ENCODE measurements at regions not wholly inside any gene's neighbourhood (a gene's known extent, or its start where the extent isn't known, plus 50 kb on each side); places are given as distances from the start of the nearest gene placed in this dataset.

DNA sequence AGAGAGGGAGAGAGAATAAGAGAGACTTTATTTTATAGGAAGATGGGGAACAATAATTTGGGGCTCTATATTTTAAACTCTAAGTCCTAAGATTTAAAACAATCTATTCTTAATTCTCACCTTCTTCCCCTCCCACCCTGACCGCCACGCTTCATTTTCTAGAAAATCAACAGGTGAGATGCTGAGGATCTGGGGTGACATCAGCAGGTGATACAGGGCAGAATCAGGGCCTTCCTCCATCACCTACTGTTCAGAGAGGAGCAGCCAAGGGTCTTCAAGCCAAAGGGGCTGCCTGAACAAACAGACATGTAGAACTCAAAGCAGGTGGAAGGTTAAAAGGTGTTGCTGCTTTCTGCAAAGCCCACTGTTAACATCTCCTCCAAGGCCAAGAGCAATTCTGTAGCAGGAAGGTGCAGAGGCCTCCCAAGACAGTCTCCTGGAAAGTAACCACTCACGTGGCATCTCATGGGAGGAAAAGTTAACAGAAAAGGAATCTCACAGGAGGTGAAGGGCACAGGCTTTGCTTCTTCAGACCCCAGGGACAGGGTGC, 183.6 kb upstream of the TLE3 start:
- POLR2A ChIA-PET (ENCODE audit: partially characterized antibody) = interaction anchor here (0.6 kb wide), 1 partner anchor 184 kb away, joined by 3 read pairs; the partner anchor contains the start of gene TLE3
- H3K18ac ChIP-seq (ENCODE audit: extremely low read depth, low read length) = no peak overlapping the region
- no peaks in the 10 kb centered on the region for H3K9me3 ChIP-seq (ENCODE audit: insufficient read depth in 2 of 2, low read depth in 1 of 2, low read length in 1 of 2)
- CTCF ChIA-PET (ENCODE audit: partially characterized antibody) = interaction anchor here (0.6 to 1.0 kb wide), 2 partner anchors 7 to 207 kb away, joined by 3 read pairs; no protein-coding TSS in a partner anchor
- no peak overlapping the region for H2AK5ac ChIP-seq (ENCODE audit: low read depth, low read length)
- H3K4me3 ChIP-seq (ENCODE audit: extremely low read depth in 1 of 4, insufficient read depth in 2 of 4, low read depth in 3 of 4, low read length in 4 of 4) = no peak overlapping the region
- no peak overlapping the region for H4K8ac ChIP-seq (ENCODE audit: extremely low read depth, insufficient read depth, low read length)
- no peaks in the 10 kb centered on the region for H3K36me3 ChIP-seq (ENCODE audit: control insufficient read depth in 2 of 4, insufficient read depth in 4 of 4, low read length in 3 of 4)
- no peak overlapping the region for H3K56ac ChIP-seq (replicated peaks; ENCODE audit: insufficient read length, low read depth, low read length)
- H3K23me2 ChIP-seq (ENCODE audit: low read depth, low read length) = peaks cover 10% of the 10 kb centered on the region; the same call in 1 of the 2 replicates
- H2BK20ac ChIP-seq (ENCODE audit: low read length) = no peak overlapping the region
- H2AFZ ChIP-seq (ENCODE audit: low read length) = no peak overlapping the region
- no peaks in the 10 kb centered on the region for H3K79me2 ChIP-seq (ENCODE audit: control insufficient read depth in 1 of 2, insufficient read depth in 2 of 2, low read length in 2 of 2)
- H3K9ac ChIP-seq (replicated peaks in 1 of 4; ENCODE audit: extremely low read depth in 1 of 4, low read depth in 3 of 4, low read length in 3 of 4) = no peak overlapping the region
- H4K20me1 ChIP-seq (replicated peaks in 1 of 2; ENCODE audit: control insufficient read depth in 1 of 2, insufficient read depth in 2 of 2, low read length in 2 of 2) = peaks cover 0 to 3% of the 10 kb centered on the region in 2 experiments
- H3K14ac ChIP-seq (ENCODE audit: insufficient read length) = no peak overlapping the region
- H3K4ac ChIP-seq (replicated peaks; ENCODE audit: insufficient read length, low read depth, low read length) = no peak overlapping the region
- DNase-seq (ENCODE audit: low read depth in 1 of 2, low spot score in 2 of 2) (no peak), FAIRE-seq (no peak)
- H3K4me2 ChIP-seq (ENCODE audit: insufficient read depth in 1 of 2, low read depth in 2 of 2, low read length in 2 of 2) = no peak overlapping the region
- no peak overlapping the region for H2BK5ac ChIP-seq (ENCODE audit: low read depth, low read length)
- H2BK15ac ChIP-seq (ENCODE audit: low read length) = no peak overlapping the region
- H4K91ac ChIP-seq (replicated peaks; ENCODE audit: insufficient read length, low read length) = no peak overlapping the region
- H3K27me3 ChIP-seq (replicated peaks in 1 of 4; ENCODE audit: control insufficient read depth in 3 of 4, extremely low read depth in 1 of 4, insufficient read depth in 3 of 4, low read length in 3 of 4) = no peaks in the 10 kb centered on the region
- no peaks in the 10 kb centered on the region for H3K79me1 ChIP-seq (ENCODE audit: low read depth, low read length)
- no peak overlapping the region for H2BK120ac ChIP-seq (replicated peaks; ENCODE audit: low read depth, low read length)
- peaks cover 0 to 5% (median 1%) of the 10 kb centered on the region in 4 experiments; a peak in 4 of 7 replicates for H3K4me1 ChIP-seq (replicated peaks in 1 of 4; ENCODE audit: control insufficient read depth in 3 of 4, insufficient read depth in 4 of 4, low read length in 3 of 4)
- H3K27ac ChIP-seq (ENCODE audit: low read depth, low read length) = no peak overlapping the region
- WGBS, 2 experiments (ENCODE audit: extremely low coverage in 1 of 2, insufficient coverage in 1 of 2, insufficient read length in 1 of 2, insufficient replicate concordance in 2 of 2, low coverage in 1 of 2, low lambda C conversion rate in 2 of 2, missing lambda C conversion rate in 1 of 2) = 90% methylated on average over 3 of the region's 3 CpGs; no CpG with 5 or more reads in 1 of the 2 experiments
- no peak overlapping the region for H2BK12ac ChIP-seq (ENCODE audit: low read depth, low read length)
- H3K23ac ChIP-seq (ENCODE audit: insufficient read length) = no peak overlapping the region
- no peak overlapping the region for H4K5ac ChIP-seq (ENCODE audit: insufficient read length, low read depth, low read length)
- no peak for TF ChIP-seq SIN3A (conservative IDR thresholded peaks at IDR 0.05 in 1 of 2, IDR thresholded peaks at IDR 0.05 in 1 of 2; ENCODE audit: low read depth in 1 of 2, low read length in 2 of 2)
- no peak for TF ChIP-seq NANOG (IDR thresholded peaks at IDR 0.05; ENCODE audit: insufficient read depth, low read depth, low read length, poor library complexity, severe bottlenecking)
- no peak for TF ChIP-seq TEAD4 (IDR thresholded peaks at IDR 0.05; ENCODE audit: low read depth, low read length)
- no peak for TF ChIP-seq TBP (IDR thresholded peaks at IDR 0.05; ENCODE audit: low read depth, low read length)
- no peak for TF ChIP-seq RBBP5 (IDR thresholded peaks at IDR 0.05; ENCODE audit: borderline replicate concordance, low read depth, low read length)
- TF ChIP-seq MAFK (IDR thresholded peaks at IDR 0.05; ENCODE audit: low read depth, low read length) = no peak
- TF ChIP-seq EGR1 (IDR thresholded peaks at IDR 0.05; ENCODE audit: borderline replicate concordance, low read depth, low read length) = no peak
- TF ChIP-seq SUZ12 (IDR thresholded peaks at IDR 0.05; ENCODE audit: low read length) = no peak
- TF ChIP-seq CEBPB (IDR thresholded peaks at IDR 0.05; ENCODE audit: low read depth, low read length) = no peak
- no peak for TF ChIP-seq EZH2 (IDR thresholded peaks at IDR 0.05; ENCODE audit: low read depth, low read length, severe bottlenecking)
- no peak for TF ChIP-seq CBX5 (IDR thresholded peaks at IDR 0.05; ENCODE audit: low read depth, low read length)
- no peak for TF ChIP-seq KDM1A (IDR thresholded peaks at IDR 0.05; ENCODE audit: borderline replicate concordance, low read length)
- no peak for TF ChIP-seq POU5F1 (IDR thresholded peaks at IDR 0.05; ENCODE audit: low read depth, low read length)
- TF ChIP-seq CHD2 (IDR thresholded peaks at IDR 0.05; ENCODE audit: low read length) = no peak
- no peak for TF ChIP-seq POLR2AphosphoS5 (IDR thresholded peaks at IDR 0.05; ENCODE audit: low read depth, low read length)

All from H1 (cell line).